GM12878 (cell line): ENCODE measurements at regions not wholly inside any gene's neighbourhood (a gene's known extent, or its start where the extent isn't known, plus 50 kb on each side); places are given as distances from the start of the nearest gene placed in this dataset.

Experiments used
- ATAC-seq: fragments of 200-7000 bp; cut with Tn5 transposase; 3 replicates; pipeline ENCODE4 v1.9.1; 2020; ENCODE audit warnings: mild to moderate bottlenecking, moderate library complexity
- BruUV-seq: library from RNA; stranded (reverse); fragments of 400-500 nt; replicated peaks from 2 replicates; lab custom pipeline; 2021; lab: Mats Ljungman, UMichigan
- CTCF ChIA-PET: fragments of 300-600 bp; sonication (Branson Sonifier 250); formaldehyde crosslinking; extraction: SDS; loops from one replicate; lab custom pipeline; 2021; ENCODE audit warnings: inconsistent platforms; lab: Yijun Ruan, JAX
- POLR2A ChIA-PET: fragments of 350-600 bp; formaldehyde crosslinking; extraction: SDS; loops from one replicate; lab custom pipeline; 2021; ENCODE audit warnings: inconsistent platforms; lab: Charles Lee
- RAD21 ChIA-PET: fragments of 300-600 bp; sonication (Branson Sonifier 250); formaldehyde crosslinking; loops from one replicate; lab custom pipeline; 2023; ENCODE audit warnings: antibody characterized with exemption; ENCODE audit not compliant: unreplicated experiment; lab: Charles Lee
- SMC1A ChIA-PET: fragments of 300-600 bp; sonication (Branson Sonifier 250); formaldehyde crosslinking; loops from one replicate; lab custom pipeline; 2023; ENCODE audit not compliant: unreplicated experiment, uncharacterized antibody; lab: Charles Lee
- DNase-seq: peaks from one replicate; pipeline ENCODE4 v3.0.0-alpha.2; 2011; ENCODE audit warnings: low read depth, low spot score
- FAIRE-seq: peaks from 3 replicates; lab custom pipeline; 2011; peaks lifted over from hg19 to GRCh38; lab: Jason Lieb, UNC
- H2AFZ ChIP-seq: 2 replicates; pipeline ENCODE4 v1.6.0; 2011; ENCODE audit warnings: low read depth, low read length, control low read depth; ENCODE audit not compliant: control insufficient read depth
- H3K27ac ChIP-seq: 2 replicates; pipeline ENCODE4 v1.5.1; 2011; ENCODE audit warnings: control low read depth; ENCODE audit not compliant: control insufficient read depth, insufficient read depth
- H3K27me3 ChIP-seq, 2 experiments: replicated peaks in 1 of 2; 2 replicates each; pipeline versions ENCODE4 v1.6.0 to v1.6.1; 2011; ENCODE audit warnings: low read length in 1 of 2; ENCODE audit not compliant: control insufficient read depth in 2 of 2, insufficient read depth in 2 of 2
- H3K36me3 ChIP-seq, 2 experiments: 2 replicates each; pipeline ENCODE4 v1.5.1; 2011; ENCODE audit warnings: low read length in 1 of 2; ENCODE audit not compliant: control insufficient read depth in 2 of 2, insufficient read depth in 2 of 2
- H3K4me1 ChIP-seq: 2 replicates; pipeline ENCODE4 v1.6.1; 2011; ENCODE audit warnings: mild to moderate bottlenecking, low read length, moderate library complexity, mixed read lengths; ENCODE audit not compliant: control insufficient read depth, insufficient read depth
- H3K4me2 ChIP-seq: 2 replicates; pipeline ENCODE4 v1.6.0; 2011; ENCODE audit warnings: control low read depth; ENCODE audit not compliant: control insufficient read depth, insufficient read depth
- H3K4me3 ChIP-seq: fragments of 200-600 bp; sonication (generic); 2 replicates; pipeline ENCODE4 v1.5.1; 2016
- H3K79me2 ChIP-seq: 2 replicates; pipeline ENCODE4 v1.6.0; 2011; ENCODE audit warnings: low read length; ENCODE audit not compliant: control insufficient read depth, insufficient read depth
- H3K9ac ChIP-seq: 2 replicates; pipeline ENCODE4 v1.8.0; 2011; ENCODE audit warnings: low read length, control low read depth, mixed read lengths; ENCODE audit not compliant: control insufficient read depth, insufficient read depth
- H3K9me3 ChIP-seq: replicated peaks from 3 replicates; pipeline ENCODE4 v1.5.1; 2011; ENCODE audit warnings: mild to moderate bottlenecking, low read length; ENCODE audit not compliant: control insufficient read depth, insufficient read depth
- H4K20me1 ChIP-seq: 2 replicates; pipeline ENCODE4 v1.6.0; 2011; ENCODE audit not compliant: control insufficient read depth, insufficient read depth
- HCFC1 ChIP-seq: fragments of 150-350 bp; IDR thresholded peaks from 2 replicates; pipeline ENCODE4 v1.6.1; 2014; ENCODE audit warnings: low read length
- NFIC ChIP-seq: IDR thresholded peaks from 2 replicates; pipeline ENCODE4 v1.6.1; 2012; ENCODE audit warnings: low read depth, mild to moderate bottlenecking, inconsistent platforms, low read length, moderate library complexity
- PAX5 ChIP-seq: IDR thresholded peaks from 2 replicates; pipeline ENCODE4 v1.6.1; 2011; ENCODE audit warnings: low read depth, low read length, borderline replicate concordance
- PML ChIP-seq: IDR thresholded peaks from 2 replicates; pipeline ENCODE4 v1.6.1; 2012; ENCODE audit warnings: low read length, inconsistent platforms
- SIN3A ChIP-seq: IDR thresholded peaks from 2 replicates; pipeline ENCODE4 v1.6.1; 2012; ENCODE audit warnings: low read depth, low read length, improper control_type of control experiment
- SIX5 ChIP-seq: IDR thresholded peaks from 2 replicates; pipeline ENCODE4 v1.6.1; 2011; ENCODE audit warnings: mild to moderate bottlenecking, low read depth, low read length, moderate library complexity; ENCODE audit not compliant: severe bottlenecking
- USF2 ChIP-seq: IDR thresholded peaks from 2 replicates; pipeline ENCODE4 v1.6.1; 2011; ENCODE audit warnings: low read depth, low read length, improper control_type of control experiment, borderline replicate concordance
- WGBS: methylation state at CpG from one replicate; pipeline ENCODE4 v1.1.6; 2016; ENCODE audit warnings: low lambda C conversion rate; ENCODE audit not compliant: insufficient replicate concordance, insufficient coverage; ENCODE audit errors: missing lambda C conversion rate; 5-methylcytosine and 5-hydroxymethylcytosine counted together
- in situ Hi-C: fragments of 300-500 bp; cut with MboI; formaldehyde crosslinking; loops from 9 replicates; pipeline ENCODE4 v1.14.3; 2018; ENCODE audit warnings: mixed read lengths
- intact Hi-C: fragments of 100-400 bp; cut with micrococcal nuclease; formaldehyde crosslinking; loops from one replicate; pipeline ENCODE4 v1.14.2; 2022; ENCODE audit not compliant: unreplicated experiment
- TF ChIP-seq, protein P1 (sequence below): fragments of 450-650 bp; IDR thresholded peaks from 2 replicates; pipeline ENCODE4 v1.6.1; 2017; ENCODE audit warnings: antibody characterized with exemption, mild to moderate bottlenecking, moderate library complexity

DNA sequence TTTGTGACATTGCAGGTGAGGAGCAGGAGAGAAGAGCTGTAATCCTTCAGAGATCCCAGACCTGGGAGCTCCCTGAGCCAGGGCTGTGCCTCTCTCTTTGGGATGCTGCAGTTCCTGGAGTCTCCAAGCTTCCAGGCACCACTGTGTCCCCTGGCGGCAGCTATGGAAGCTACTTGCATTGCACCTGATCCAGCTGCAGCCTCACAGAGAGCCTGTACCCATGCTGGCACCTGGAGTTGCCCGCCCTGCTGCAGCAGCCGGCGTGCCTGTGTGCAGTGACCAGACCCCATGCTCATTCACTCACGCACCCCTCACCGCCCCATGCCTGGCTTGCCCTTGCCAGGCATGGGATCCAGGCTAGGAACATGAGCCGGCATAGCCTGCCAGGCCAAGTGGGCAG, 51.8 kb upstream of the MED9 start:
- no peak overlapping the region for H2AFZ ChIP-seq
- TF ChIP-seq NFIC, result no peak
- TF ChIP-seq PAX5, result no peak
- TF ChIP-seq, all 136 proteins: peak for 0
- Histone ChIP-seq H3K4me3 (no peak overlapping the region), H3K4me1 (no peaks in the 10 kb centered on the region), H3K9ac (no peak overlapping the region), H4K20me1 (no peaks in the 10 kb centered on the region), H3K27ac (no peak overlapping the region), H3K4me2 (no peak overlapping the region), H3K9me3 (peaks cover 9% of the 10 kb centered on the region; the same call in 2 of the 3 replicates), H3K27me3 (peaks cover 0 to 2% of the 10 kb centered on the region in 2 experiments; a peak in 1 of 4 replicates), H3K36me3 (no peaks in the 10 kb centered on the region), H3K79me2 (no peaks in the 10 kb centered on the region)
- CTCF ChIA-PET, result interaction anchor here (0.6 kb wide), 1 partner anchor 146 kb away, joined by 3 read pairs; no protein-coding TSS in a partner anchor
- FAIRE-seq, result no peak
- BruUV-seq, result no TSS peak
- in situ Hi-C loops (no loop called here), intact Hi-C loops (no loop called here)
- POLR2A ChIA-PET, result no interaction called here
- SMC1A ChIA-PET, result no interaction called here
- RAD21 ChIA-PET, result no interaction called here
- no peak for DNase-seq
- ATAC-seq, result no peak
- WGBS, result 67% methylated on average over 7 of the region's 7 CpGs

- no peak overlapping the region for H3K4me3 ChIP-seq
- RAD21 ChIA-PET, result no interaction called here
- no peaks in the 10 kb centered on the region for H4K20me1 ChIP-seq
- no peak overlapping the region for H3K4me2 ChIP-seq
- BruUV-seq, result no TSS peak
- peaks cover 0 to 2% of the 10 kb centered on the region in 2 experiments; a peak in 1 of 4 replicates for H3K27me3 ChIP-seq
- no peak overlapping the region for H2AFZ ChIP-seq
- H3K79me2 ChIP-seq, result no peaks in the 10 kb centered on the region
- H3K9me3 ChIP-seq, result peaks cover 9% of the 10 kb centered on the region; the same call in 2 of the 3 replicates
- FAIRE-seq (no peak), ATAC-seq (no peak), DNase-seq (no peak)
- H3K36me3 ChIP-seq, result no peaks in the 10 kb centered on the region
- TF ChIP-seq SIX5 (no peak), HCFC1 (no peak), PML (no peak), SIN3A (no peak), USF2 (no peak)
- TF ChIP-seq, protein P1, sequence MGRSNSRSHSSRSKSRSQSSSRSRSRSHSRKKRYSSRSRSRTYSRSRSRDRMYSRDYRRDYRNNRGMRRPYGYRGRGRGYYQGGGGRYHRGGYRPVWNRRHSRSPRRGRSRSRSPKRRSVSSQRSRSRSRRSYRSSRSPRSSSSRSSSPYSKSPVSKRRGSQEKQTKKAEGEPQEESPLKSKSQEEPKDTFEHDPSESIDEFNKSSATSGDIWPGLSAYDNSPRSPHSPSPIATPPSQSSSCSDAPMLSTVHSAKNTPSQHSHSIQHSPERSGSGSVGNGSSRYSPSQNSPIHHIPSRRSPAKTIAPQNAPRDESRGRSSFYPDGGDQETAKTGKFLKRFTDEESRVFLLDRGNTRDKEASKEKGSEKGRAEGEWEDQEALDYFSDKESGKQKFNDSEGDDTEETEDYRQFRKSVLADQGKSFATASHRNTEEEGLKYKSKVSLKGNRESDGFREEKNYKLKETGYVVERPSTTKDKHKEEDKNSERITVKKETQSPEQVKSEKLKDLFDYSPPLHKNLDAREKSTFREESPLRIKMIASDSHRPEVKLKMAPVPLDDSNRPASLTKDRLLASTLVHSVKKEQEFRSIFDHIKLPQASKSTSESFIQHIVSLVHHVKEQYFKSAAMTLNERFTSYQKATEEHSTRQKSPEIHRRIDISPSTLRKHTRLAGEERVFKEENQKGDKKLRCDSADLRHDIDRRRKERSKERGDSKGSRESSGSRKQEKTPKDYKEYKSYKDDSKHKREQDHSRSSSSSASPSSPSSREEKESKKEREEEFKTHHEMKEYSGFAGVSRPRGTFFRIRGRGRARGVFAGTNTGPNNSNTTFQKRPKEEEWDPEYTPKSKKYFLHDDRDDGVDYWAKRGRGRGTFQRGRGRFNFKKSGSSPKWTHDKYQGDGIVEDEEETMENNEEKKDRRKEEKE, result no peak
- in situ Hi-C loops (no loop called here), intact Hi-C loops (no loop called here)
- no peak overlapping the region for H3K27ac ChIP-seq
- WGBS, result 15% methylated on average over 4 of the region's 4 CpGs
- no peaks in the 10 kb centered on the region for H3K4me1 ChIP-seq
- no peak overlapping the region for H3K9ac ChIP-seq
- POLR2A ChIA-PET, result no interaction called here
- CTCF ChIA-PET, result interaction anchor here (0.6 kb wide), 1 partner anchor 145 kb away, joined by 3 read pairs; no protein-coding TSS in a partner anchor
- SMC1A ChIA-PET, result no interaction called here
These were observed 51.2 kb upstream of the MED9 start for GRCh38 chr17:17425591-17425990.
